HEK293T (cell line): ENCODE measurements at regions not wholly inside any gene's neighbourhood (a gene's known extent, or its start where the extent isn't known, plus 50 kb on each side); places are given as distances from the start of the nearest gene placed in this dataset.
"Not testable (repeated sequence)": the region's sequence is repeated elsewhere in the genome, so short reads cannot be mapped to it uniquely, and the experiment has no call there.

ENCODE experiments used
- ARNT ChIP-seq: fragments of 450-650 bp; IDR thresholded peaks from 2 replicates; pipeline ENCODE4 v1.6.1; 2017; ENCODE audit warnings: mild to moderate bottlenecking
- BHLHE40 ChIP-seq: fragments of 450-650 bp; IDR thresholded peaks from 2 replicates; pipeline ENCODE4 v1.6.1; 2016; ENCODE audit warnings: mild to moderate bottlenecking, moderate library complexity, borderline replicate concordance
- FOXA1 ChIP-seq: fragments of 450-650 bp; IDR thresholded peaks from 2 replicates; pipeline ENCODE4 v1.6.1; 2016; ENCODE audit warnings: mild to moderate bottlenecking
- FOXK2 ChIP-seq: fragments of 450-650 bp; IDR thresholded peaks from 2 replicates; pipeline ENCODE4 v1.6.1; 2016; ENCODE audit warnings: mild to moderate bottlenecking
- FOXM1 ChIP-seq: fragments of 450-650 bp; IDR thresholded peaks from 2 replicates; pipeline ENCODE4 v1.6.1; 2017; ENCODE audit warnings: mild to moderate bottlenecking, borderline replicate concordance
- SP1 ChIP-seq: fragments of 450-650 bp; IDR thresholded peaks from 2 replicates; pipeline ENCODE4 v1.6.1; 2017
- SUZ12 ChIP-seq: fragments of 450-650 bp; IDR thresholded peaks from 2 replicates; pipeline ENCODE4 v1.6.1; 2016; ENCODE audit warnings: mild to moderate bottlenecking
- TF ChIP-seq, protein P1 (sequence below): fragments of 450-650 bp; IDR thresholded peaks from 2 replicates; pipeline ENCODE4 v1.6.1; 2016

DNA sequence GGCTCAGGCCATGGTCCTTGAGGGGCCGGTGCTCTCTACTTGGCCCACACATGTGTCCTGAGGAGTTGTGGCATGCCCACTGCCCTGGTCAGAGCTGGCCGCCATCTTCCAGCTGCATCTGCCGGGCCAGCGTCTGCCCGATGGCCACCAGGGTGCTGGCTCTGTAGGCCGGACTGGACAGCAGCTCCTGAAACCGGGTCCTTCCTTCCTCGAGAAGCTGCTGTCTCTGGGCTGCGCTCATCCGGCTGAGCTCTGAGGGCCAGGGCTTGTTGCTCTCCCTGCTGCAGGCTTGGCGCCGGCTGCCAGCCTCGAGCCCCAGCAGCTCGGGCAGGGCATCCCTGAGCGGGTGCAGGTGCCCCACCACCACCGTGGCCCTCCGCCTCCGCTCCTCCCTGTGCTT, 182.1 kb downstream of the POTEC start:
- TF ChIP-seq FOXA1, FOXM1, FOXK2, BHLHE40, SP1, ARNT, SUZ12: not testable (repeated sequence)
- TF ChIP-seq, protein P1, sequence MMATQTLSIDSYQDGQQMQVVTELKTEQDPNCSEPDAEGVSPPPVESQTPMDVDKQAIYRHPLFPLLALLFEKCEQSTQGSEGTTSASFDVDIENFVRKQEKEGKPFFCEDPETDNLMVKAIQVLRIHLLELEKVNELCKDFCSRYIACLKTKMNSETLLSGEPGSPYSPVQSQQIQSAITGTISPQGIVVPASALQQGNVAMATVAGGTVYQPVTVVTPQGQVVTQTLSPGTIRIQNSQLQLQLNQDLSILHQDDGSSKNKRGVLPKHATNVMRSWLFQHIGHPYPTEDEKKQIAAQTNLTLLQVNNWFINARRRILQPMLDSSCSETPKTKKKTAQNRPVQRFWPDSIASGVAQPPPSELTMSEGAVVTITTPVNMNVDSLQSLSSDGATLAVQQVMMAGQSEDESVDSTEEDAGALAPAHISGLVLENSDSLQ, result not testable (repeated sequence)
